ENCODE measurements at regions not wholly inside any gene's neighbourhood (a gene's known extent, or its start where the extent isn't known, plus 50 kb on each side); places are given as distances from the start of the nearest gene placed in this dataset.

DNA sequence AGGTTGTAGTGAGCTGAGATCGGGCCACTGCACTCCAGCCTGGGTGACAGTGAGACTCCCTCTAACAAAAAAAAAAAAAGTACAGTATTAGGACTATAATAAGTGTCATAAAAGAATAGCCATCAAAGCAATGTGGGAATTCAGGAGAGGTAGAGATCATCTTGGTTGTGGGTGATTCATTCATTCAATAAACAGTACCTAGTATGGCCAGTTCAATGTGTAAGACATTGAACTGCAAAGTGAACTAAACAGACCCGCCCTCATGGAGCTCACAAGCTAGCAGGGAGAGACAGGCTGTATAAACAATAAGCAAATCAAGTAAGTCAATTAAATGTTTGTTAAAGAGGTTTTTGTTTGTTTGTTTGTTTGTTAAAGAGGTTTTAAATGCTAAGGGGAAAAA lies 146.1 kb upstream of the RANBP3L start (continued):
- TF ChIP-seq, protein P1, sequence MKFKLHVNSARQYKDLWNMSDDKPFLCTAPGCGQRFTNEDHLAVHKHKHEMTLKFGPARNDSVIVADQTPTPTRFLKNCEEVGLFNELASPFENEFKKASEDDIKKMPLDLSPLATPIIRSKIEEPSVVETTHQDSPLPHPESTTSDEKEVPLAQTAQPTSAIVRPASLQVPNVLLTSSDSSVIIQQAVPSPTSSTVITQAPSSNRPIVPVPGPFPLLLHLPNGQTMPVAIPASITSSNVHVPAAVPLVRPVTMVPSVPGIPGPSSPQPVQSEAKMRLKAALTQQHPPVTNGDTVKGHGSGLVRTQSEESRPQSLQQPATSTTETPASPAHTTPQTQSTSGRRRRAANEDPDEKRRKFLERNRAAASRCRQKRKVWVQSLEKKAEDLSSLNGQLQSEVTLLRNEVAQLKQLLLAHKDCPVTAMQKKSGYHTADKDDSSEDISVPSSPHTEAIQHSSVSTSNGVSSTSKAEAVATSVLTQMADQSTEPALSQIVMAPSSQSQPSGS (IDR thresholded peaks at IDR 0.05; ENCODE audit: low read length) = no peak
- no peak for TF ChIP-seq CHD1 (IDR thresholded peaks at IDR 0.05; ENCODE audit: low read depth, low read length)

DNA sequence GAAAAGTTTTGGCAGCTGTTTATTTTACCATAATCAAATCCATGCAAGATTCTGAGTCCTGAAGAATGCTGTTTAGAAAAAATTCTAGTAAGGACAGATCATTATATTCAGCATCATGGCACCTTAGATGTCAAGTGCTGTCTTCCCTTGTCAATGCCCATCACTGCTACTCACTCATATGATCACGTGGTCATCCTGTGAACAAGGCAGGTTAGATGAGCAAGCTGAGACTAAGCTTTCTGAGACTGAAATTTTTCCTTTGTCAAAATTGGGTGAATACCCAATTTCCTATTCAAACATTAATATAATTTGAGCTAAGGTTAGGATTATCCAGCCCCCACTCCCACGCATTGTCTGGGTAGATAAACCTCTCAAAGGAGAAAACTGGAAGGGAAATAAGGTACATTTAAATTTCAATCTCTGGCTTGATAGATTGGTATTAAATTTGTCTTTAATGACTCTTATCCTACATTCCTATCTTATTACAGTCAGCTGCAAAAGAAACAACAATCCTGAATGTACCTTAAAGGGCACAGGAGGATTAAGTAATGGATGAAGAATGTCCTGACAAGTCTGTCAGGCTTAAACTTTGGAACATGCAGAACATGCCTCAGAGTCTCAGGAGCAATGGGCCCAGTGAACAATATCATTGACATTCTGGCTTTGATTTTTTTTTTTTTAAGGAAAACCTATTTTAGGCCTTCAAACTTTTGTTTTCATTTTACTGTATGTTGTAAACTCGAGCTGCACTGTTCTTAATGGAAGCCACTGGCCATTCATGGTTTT lies 148.7 kb upstream of the RANBP3L start:
- POLR2A ChIA-PET = no interaction called here
- DNase-seq (ENCODE audit: low read depth, low spot score) (no peak), FAIRE-seq (no peak), ATAC-seq (no peak)
- RAD21 ChIA-PET (ENCODE audit: unreplicated experiment) = no interaction called here
- Histone ChIP-seq H3K4me1 (ENCODE audit: control insufficient read depth, insufficient read depth, low read length) (no peaks in the 10 kb centered on the region), H3K9ac (ENCODE audit: control insufficient read depth, insufficient read depth, low read length) (no peak overlapping the region), H4K20me1 (ENCODE audit: control insufficient read depth, insufficient read depth) (no peaks in the 10 kb centered on the region), H3K27me3 (replicated peaks in 1 of 2; ENCODE audit: control insufficient read depth in 2 of 2, insufficient read depth in 2 of 2, low read length in 1 of 2) (no peaks in the 10 kb centered on the region), H3K4me2 (ENCODE audit: control insufficient read depth, insufficient read depth) (no peak overlapping the region), H3K79me2 (ENCODE audit: control insufficient read depth, insufficient read depth, low read length) (no peaks in the 10 kb centered on the region), H3K27ac (ENCODE audit: control insufficient read depth, insufficient read depth) (no peak overlapping the region), H3K9me3 (replicated peaks; ENCODE audit: control insufficient read depth, insufficient read depth, low read length) (no peaks in the 10 kb centered on the region), H3K4me3 (no peak overlapping the region), H3K36me3 (ENCODE audit: control insufficient read depth in 2 of 2, insufficient read depth in 2 of 2, low read length in 1 of 2) (no peaks in the 10 kb centered on the region), H2AFZ (ENCODE audit: control insufficient read depth, low read depth, low read length) (no peak overlapping the region)
- in situ Hi-C loops (cut with MboI) = no loop called here
- SMC1A ChIA-PET (ENCODE audit: uncharacterized antibody, unreplicated experiment) = no interaction called here
- intact Hi-C loops (cut with micrococcal nuclease; ENCODE audit: unreplicated experiment) = no loop called here
- BruUV-seq (replicated peaks) = no TSS peak
- CTCF ChIA-PET = interaction anchor here (0.7 to 1.2 kb wide), 2 partner anchors 9 to 55 kb away, joined by 3 to 4 read pairs; no protein-coding TSS in a partner anchor
- TF ChIP-seq NBN (IDR thresholded peaks at IDR 0.05) (no peak), TARDBP (IDR thresholded peaks at IDR 0.05; ENCODE audit: borderline replicate concordance) (no peak), SP1 (IDR thresholded peaks at IDR 0.05; ENCODE audit: low read depth, low read length) (no peak), FOS (IDR thresholded peaks at IDR 0.05; ENCODE audit: borderline replicate concordance, extremely low read depth, insufficient read length) (no peak), TCF7 (IDR thresholded peaks at IDR 0.05; ENCODE audit: borderline replicate concordance) (no peak), TCF12 (IDR thresholded peaks at IDR 0.05; ENCODE audit: low read depth, low read length) (no peak)
- TF ChIP-seq, protein P1 (IDR thresholded peaks at IDR 0.05; ENCODE audit: low read length) = no peak
- 23% methylated on average over 3 of the region's 3 CpGs for WGBS (ENCODE audit: insufficient coverage, insufficient replicate concordance, low lambda C conversion rate, missing lambda C conversion rate)
